ENCODE measurements at regions not wholly inside any gene's neighbourhood (a gene's known extent, or its start where the extent isn't known, plus 50 kb on each side); places are given as distances from the start of the nearest gene placed in this dataset.

GRCh38 chr16:76756951-76757350, 434.0 kb upstream of the MON1B start:
- ATAC-seq (no peak), FAIRE-seq (no peak), DNase-seq (ENCODE audit: low read depth in 1 of 2, low spot score in 1 of 2) (no peak)
- H3K9me3 ChIP-seq = no peaks in the 10 kb centered on the region
- CTCF ChIA-PET = no interaction called here
- POLR2A ChIA-PET = no interaction called here
- H3K27ac ChIP-seq = no peak overlapping the region
- H3K4me2 ChIP-seq = no peak overlapping the region
- no peak overlapping the region for H3K4me3 ChIP-seq
- no peaks in the 10 kb centered on the region for H3K4me1 ChIP-seq
- TF ChIP-seq FOSL2 (IDR thresholded peaks at IDR 0.05) = no peak
- TF ChIP-seq FOSL2 (CRISPR knock-in tag; IDR thresholded peaks at IDR 0.05) = no peak
- TF ChIP-seq PHF8 (IDR thresholded peaks at IDR 0.05; ENCODE audit: borderline replicate concordance, low read depth) = no peak
- no peak for TF ChIP-seq USF2 (IDR thresholded peaks at IDR 0.05)
- no peak for TF ChIP-seq NFE2L2 (conservative IDR thresholded peaks at IDR 0.05; ENCODE audit: low read length)
- TF ChIP-seq JUN (IDR thresholded peaks at IDR 0.05) = no peak
- TF ChIP-seq HOXA7 (CRISPR knock-in tag; IDR thresholded peaks at IDR 0.05) = no peak
- no peak for TF ChIP-seq ELK1 (IDR thresholded peaks at IDR 0.05; ENCODE audit: low read depth, low read length)
- TF ChIP-seq SMC3 (IDR thresholded peaks at IDR 0.05) = no peak

- FAIRE-seq (no peak), ATAC-seq (no peak), DNase-seq (ENCODE audit: low read depth in 1 of 2, low spot score in 1 of 2) (no peak)
- H3K4me2 ChIP-seq = no peak overlapping the region
- no peaks in the 10 kb centered on the region for H3K4me1 ChIP-seq
- POLR2A ChIA-PET = no interaction called here
- CTCF ChIA-PET = no interaction called here
- no peak overlapping the region for H3K27ac ChIP-seq
- H3K4me3 ChIP-seq = no peak overlapping the region
- H3K9me3 ChIP-seq = 0 out of 3 replicates have a peak, but pooled peaks cover 5% of the 10 kb centered on the region
- TF ChIP-seq FOXS1 (CRISPR knock-in tag; IDR thresholded peaks at IDR 0.05) (no peak), MAFK (IDR thresholded peaks at IDR 0.05; ENCODE audit: partially characterized antibody) (peak; percentile 84), RFX5 (IDR thresholded peaks at IDR 0.05) (no peak)
Measured at GRCh38 chr16:76766538-76766937, 424.5 kb upstream of the MON1B start.

- Histone ChIP-seq H3K27ac (no peak overlapping the region), H3K4me2 (no peak overlapping the region), H3K9me3 (0 out of 3 replicates have a peak, but pooled peaks cover 3% of the 10 kb centered on the region), H3K4me1 (no peaks in the 10 kb centered on the region), H3K4me3 (no peak overlapping the region)
- no peak for ATAC-seq
- DNase-seq (ENCODE audit: low read depth in 1 of 2, low spot score in 1 of 2) = no peak
- 23% methylated on average over 3 of the region's 3 CpGs for whole genome bisulfite sequencing (ENCODE audit: missing lambda C conversion rate)
- ChIA-PET CTCF (no interaction called here), POLR2A (no interaction called here)
- TF ChIP-seq ELK1 (IDR thresholded peaks at IDR 0.05; ENCODE audit: low read depth, low read length) (no peak), RAD21 (conservative IDR thresholded peaks at IDR 0.05 in 1 of 2, IDR thresholded peaks at IDR 0.05 in 1 of 2) (no peak), NFE2L2 (conservative IDR thresholded peaks at IDR 0.05; ENCODE audit: low read length) (no peak), CHD2 (IDR thresholded peaks at IDR 0.05; ENCODE audit: low read length, partially characterized antibody) (no peak), HDAC2 (IDR thresholded peaks at IDR 0.05) (no peak), TP53 (CRISPR knock-in tag; IDR thresholded peaks at IDR 0.05) (no peak), E2F6 (IDR thresholded peaks at IDR 0.05; ENCODE audit: borderline replicate concordance, low read depth) (no peak), RFX5 (IDR thresholded peaks at IDR 0.05) (no peak), CBX2 (IDR thresholded peaks at IDR 0.05; ENCODE audit: borderline replicate concordance, low read depth) (no peak)
- no peak for FAIRE-seq
Measured at GRCh38 chr16:76768316-76768715, 422.7 kb upstream of the MON1B start.

- Histone ChIP-seq H3K9me3 (no peaks in the 10 kb centered on the region), H3K4me2 (no peak overlapping the region), H3K27ac (no peak overlapping the region), H3K4me3 (no peak overlapping the region), H3K4me1 (no peaks in the 10 kb centered on the region)
- 28% methylated on average over 8 of the region's 8 CpGs for WGBS (ENCODE audit: missing lambda C conversion rate)
- ATAC-seq = peak in 1 of 2 experiments; percentile 13; a peak in 1 of 6 replicates
- TF ChIP-seq HES2 (IDR thresholded peaks at IDR 0.05) (no peak), MYC (IDR thresholded peaks at IDR 0.05; ENCODE audit: borderline replicate concordance, low read length) (no peak), E2F6 (IDR thresholded peaks at IDR 0.05; ENCODE audit: borderline replicate concordance, low read depth) (no peak), FOSL2 (IDR thresholded peaks at IDR 0.05) (no peak), FOSL2 (CRISPR knock-in tag; IDR thresholded peaks at IDR 0.05) (no peak), ELK1 (IDR thresholded peaks at IDR 0.05; ENCODE audit: low read depth, low read length) (no peak), CHD2 (IDR thresholded peaks at IDR 0.05; ENCODE audit: low read length, partially characterized antibody) (no peak), KDM5A (IDR thresholded peaks at IDR 0.05) (no peak), CBX8 (IDR thresholded peaks at IDR 0.05) (no peak), PBX3 (IDR thresholded peaks at IDR 0.05) (no peak), ZSCAN20 (CRISPR knock-in tag; IDR thresholded peaks at IDR 0.05) (no peak)
- ChIA-PET CTCF (no interaction called here), POLR2A (no interaction called here)
- no peak for FAIRE-seq
- DNase-seq (ENCODE audit: low read depth in 1 of 2, low spot score in 1 of 2) = no peak
Measured at GRCh38 chr16:76768948-76769347, 422.0 kb upstream of the MON1B start.

Measured in A549 (cell line).